GM19023 (cell line): ENCODE measurements at regions not wholly inside any gene's neighbourhood (a gene's known extent, or its start where the extent isn't known, plus 50 kb on each side); places are given as distances from the start of the nearest gene placed in this dataset.
A peak's percentile ranks its signal among the peaks of the same experiment; 100 is the strongest.
"Not testable (repeated sequence)": the region's sequence is repeated elsewhere in the genome, so short reads cannot be mapped to it uniquely, and the experiment has no call there.

Experiments used
- ATAC-seq: cut with Tn5 transposase; IDR thresholded peaks from one replicate; pipeline ENCODE4 v1.9.1; 2021; ENCODE audit warnings: mild to moderate bottlenecking, moderate library complexity; ENCODE audit not compliant: unreplicated experiment

DNA sequence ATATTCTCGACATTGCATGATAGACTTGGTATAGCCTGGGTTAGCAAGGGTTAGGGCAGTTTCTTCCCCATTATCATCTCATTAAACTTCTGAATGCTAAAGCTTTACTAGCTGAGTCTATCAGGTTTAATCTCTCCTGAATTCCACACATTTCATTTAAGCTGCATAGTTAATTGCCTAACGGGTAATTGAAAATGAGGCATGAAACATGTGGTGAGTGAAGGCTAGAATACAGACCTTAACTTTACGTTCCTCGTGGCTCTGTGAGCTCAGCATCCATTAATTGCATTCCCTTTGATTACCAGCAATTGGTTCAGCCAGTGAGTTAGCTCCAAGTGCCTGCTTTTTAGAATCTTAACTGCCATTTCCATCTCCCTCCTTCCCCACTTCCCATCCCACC is 126.5 kb upstream of the MEX3C start:
- ATAC-seq: no peak

DNA sequence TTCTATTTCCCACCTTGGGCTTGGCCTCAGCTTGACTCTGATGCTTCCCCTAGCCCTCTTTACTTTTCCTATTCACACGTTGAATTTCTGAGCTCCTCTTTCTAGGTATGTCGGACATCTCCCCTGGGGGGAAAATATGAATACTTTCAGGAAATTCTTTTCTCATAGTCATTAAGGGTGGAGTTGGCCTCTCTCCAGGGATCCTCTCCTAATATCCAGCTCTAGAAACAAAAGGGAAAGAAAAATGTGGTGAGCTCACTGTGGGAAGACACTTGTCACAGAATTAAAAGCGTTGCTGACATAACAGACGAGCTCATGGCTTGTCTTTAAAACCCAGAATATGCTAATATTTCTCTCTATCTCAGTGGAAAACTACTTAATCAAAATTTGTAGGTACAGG is 132.7 kb upstream of the MEX3C start:
- ATAC-seq: no peak

DNA sequence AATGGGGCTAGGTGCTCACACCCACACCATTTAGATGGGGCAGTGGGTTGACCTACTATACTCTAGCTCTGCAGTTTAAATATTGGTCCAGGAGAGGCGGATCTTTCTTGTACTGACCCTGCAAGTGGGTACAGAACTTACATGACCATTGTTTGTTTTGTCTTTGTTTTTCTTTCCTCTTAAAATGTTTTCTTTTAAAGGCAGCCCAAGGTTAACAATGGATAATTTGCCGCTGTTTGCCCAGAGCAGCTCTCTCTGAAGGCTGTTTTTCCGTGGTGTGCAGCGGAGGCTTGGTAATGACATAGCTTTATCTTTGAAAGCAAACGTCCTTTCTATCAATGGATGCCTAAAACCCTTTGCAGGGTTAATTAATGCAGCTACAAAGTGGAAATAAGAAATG is 133.3 kb upstream of the MEX3C start:
- ATAC-seq: no peak

DNA sequence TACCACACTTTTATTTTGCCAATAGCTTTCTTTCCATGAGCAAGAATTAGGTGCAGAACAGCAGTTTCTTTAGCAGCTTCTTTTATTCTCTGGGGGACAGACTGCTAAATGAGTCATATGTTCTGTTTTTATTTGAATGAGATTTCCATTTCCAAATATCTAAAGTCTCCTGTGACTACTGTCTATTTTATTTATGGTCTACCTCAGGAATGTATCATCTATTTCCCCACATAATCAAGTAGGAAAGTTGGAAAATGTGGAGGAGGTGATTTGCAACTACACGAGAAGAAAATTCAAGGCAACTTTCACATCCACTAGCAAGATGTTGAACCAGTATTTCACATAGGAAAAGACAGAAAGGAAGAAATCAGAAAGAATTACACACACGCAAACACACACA is 139.9 kb upstream of the MEX3C start:
- no peak for ATAC-seq

DNA sequence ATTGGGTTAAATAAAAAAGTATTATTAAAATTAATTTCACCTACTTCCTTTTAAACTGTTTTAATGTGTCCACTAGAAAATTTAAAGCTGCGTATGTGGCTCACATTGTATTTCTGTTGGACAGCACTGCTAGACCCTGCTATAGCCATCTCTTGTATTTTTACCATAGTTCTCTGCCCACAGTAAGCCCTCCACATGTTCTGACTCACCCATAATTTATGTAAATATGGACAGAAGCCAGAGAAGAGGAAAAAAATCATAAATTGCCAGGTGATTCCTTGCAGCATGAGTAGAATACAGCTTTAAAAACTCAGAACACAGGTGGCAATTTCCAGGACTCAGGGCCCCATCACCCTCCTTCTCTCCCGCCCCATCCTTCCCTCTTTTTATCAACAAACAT is 142.4 kb upstream of the MEX3C start:
- no peak for ATAC-seq

DNA sequence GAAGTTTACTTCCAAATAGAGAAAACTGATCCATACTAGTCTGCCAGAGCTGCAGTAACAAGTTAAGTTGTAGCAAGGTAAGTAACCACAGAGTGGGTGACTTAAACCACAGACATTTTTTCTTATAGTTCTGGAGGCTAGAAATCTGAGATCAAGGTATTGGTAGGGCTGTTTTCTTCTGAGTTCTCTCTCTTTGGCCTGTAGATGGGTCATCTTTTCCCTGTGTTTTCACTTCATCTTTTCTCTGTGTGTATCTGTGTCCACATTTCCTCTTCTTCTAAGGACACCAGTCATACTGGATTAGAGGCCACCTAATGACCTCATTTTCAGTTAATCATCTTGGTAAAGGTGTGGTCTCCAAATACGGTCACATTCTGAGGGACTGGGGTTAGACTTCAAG is 142.9 kb upstream of the MEX3C start:
- no peak for ATAC-seq

DNA sequence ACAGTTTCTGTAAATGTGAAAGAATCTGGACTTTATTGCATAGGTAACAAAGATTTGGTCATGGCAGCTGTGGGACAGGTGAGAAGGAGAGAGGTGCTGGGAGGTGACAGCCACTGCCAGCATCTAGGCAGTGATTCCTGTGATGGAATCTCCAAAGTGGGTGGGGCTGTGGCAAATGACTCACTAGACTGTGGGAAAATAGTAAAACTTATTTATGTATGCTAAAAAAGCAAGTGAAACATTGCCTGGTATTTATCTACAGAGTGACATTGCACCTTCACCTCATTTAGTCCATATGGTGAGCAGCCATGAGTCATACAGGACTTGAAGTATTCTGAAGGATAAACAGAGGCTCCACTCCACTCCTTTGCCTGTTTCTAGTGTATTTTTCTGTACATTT is 145.3 kb upstream of the MEX3C start:
- no peak for ATAC-seq

DNA sequence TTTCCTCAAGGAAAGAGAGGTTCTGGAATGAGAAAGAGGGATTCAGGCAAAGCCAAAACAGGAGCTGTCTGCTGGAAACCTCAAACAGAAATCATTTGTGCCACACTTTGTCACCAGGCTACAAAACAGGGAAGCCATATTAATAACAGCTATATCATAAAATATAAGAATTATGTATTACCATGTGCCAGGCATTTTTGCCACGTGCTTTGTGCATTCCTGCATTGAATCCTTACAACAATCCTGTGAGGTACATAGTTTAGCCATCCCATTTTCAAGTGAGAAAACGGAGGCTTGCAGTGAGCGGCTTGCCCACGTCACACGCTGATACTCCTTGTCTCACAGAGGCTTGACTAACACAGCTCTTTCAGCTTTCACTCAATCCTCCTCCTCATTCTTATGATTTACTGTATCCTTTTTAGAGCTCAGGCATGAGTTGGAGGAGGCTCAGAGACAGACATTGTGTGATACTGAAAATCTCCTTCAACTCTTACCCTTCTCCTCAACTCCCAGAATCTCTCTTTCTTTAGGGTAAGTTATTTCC is 148.4 kb upstream of the MEX3C start:
- no peak for ATAC-seq

DNA sequence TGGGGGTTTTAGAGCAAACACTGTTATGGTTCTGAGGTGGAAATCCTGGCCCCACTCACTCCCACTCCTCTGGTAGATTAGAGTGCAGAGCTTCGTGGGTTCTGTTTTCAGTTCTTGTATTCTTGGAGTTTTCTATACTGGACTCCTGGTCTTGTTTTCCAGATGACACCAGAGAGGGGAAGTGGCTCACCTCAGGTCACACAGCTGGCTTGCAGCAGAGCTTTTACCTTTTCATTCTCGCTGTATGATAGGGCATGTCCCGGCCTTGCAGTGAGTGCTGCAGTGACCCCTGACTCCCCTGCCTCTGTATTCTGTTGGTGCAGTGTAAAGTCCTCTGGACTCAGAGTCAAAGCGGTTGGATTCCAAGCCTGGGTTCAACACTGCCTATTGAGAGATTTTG is 148.9 kb upstream of the MEX3C start:
- no peak for ATAC-seq

DNA sequence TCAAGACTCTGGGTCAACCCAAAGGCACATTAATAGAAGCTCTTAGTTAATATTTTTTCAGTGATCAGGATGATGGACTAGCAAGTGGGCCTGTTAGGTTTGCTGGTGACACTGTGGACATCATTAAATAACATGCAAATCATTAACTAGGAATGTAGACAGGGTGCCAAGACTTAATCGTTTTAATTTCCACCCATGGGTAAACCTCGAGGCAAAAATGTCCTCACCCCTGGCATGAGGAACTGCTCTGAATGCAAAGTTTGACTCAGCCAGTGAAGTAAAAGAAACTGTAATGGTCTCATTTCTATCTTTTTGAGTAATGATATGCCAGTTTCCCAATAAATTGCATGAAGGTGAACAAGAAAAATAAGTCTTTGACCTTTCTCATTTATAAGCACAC is 152.6 kb upstream of the MEX3C start:
- ATAC-seq: no peak

DNA sequence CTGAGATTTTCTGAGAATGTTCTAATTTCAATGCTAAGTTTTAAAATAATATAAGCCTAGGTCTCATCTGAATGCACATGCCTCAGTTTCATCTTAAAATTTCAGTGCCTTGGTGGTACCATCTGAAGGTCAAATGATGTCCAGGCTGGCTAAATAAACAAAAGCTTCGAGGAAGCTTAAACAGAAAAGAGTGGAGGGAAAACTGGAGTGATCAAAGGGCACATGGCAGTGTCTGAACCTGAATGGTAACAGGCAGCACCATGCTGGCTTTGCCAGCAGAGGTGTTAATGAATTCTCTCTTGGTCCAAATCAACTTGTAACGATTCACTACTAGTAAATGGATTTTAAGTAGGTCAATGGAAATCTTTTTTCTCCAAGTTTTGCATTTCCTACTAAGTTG is 158.4 kb upstream of the MEX3C start:
- ATAC-seq: no peak

DNA sequence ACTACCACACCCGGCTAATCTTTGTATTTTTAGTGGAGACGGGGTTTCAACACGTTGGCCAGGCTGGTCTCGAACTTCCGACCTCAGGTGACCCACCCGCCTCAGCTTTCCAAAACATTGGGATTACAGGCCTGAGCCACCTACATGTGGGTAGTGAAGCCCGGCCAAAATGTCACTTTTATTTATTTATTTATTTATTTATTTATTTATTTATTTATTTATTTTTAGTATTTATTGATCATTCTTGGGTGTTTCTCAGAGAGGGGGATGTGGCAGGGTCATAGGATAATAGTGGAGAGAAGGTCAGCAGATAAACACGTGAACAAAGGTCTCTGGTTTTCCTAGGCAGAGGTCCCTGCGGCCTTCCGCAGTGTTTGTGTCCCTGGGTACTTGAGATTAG is 162.8 kb upstream of the MEX3C start:
- not testable (repeated sequence) for ATAC-seq

DNA sequence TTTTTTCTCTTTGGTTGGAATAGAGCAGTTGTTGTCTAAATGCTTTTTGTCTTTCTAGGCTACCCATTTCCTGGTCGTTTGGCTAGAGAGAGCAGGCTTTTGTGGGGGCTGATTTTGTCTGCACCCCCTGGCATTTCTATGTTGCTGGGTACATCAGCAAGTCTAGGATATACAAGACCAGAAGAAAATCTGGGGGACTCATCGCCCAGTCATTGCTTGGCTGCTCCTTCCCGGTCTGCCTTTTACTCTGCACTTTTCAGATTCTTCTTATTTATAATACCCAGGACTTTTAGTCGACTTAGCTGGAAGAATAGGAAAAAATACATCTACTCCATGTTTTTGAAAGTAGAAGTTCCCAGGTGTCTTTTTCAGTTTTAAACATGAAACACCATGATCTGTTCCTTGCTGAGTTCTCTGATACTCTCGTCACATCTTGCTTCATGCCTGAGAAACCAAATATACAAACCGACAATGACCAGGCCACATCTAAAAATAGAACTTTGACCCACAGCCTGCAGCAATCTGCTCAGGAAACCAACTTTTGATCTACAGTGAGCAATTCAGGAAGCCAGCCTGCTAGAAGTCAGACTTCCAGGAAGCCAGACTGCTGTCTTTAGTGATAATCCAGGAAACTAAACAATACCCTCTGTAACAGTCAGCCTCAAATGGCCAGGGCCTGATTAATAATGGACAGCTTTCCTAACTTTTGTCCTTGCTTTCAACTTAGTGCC is 163.8 kb upstream of the MEX3C start:
- ATAC-seq: peak; percentile 75

DNA sequence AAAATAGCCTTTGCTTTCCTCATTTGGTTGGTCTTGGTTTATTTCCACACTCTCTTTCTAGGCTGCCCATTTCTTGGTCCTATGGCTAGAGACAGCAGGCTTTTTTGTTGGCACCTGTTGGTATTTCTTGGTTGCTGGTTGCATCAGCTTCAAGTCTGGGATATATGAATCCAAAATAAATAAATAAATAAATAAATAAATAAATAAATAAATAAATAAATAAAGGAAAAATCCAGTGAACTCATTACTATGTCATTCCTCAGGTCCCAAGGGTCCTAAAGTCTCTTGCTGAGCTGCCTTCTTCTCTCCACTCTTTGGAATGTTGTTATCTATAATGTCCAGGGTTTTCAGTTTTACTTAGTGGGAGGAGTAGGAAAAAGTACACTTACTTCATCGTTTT is 165.9 kb upstream of the MEX3C start:
- no peak for ATAC-seq

DNA sequence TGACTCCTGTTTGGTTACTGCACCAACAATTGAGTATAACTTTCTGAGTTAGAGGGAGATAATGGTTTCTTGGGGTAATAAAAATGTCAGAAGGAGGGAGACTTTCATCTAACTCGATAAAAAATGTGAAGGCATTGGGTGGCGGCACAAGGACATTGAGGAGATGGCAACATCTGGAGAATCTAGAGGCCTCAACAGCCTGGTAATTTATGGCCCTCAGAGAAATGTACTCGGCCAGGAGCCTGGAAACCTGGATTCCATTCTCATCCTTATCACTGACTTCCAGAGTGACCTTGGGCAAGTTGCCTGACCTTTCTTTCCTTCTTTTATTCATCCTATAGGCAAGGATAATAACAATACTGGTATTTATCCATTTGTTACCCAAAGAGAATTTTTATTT is 173.5 kb upstream of the MEX3C start:
- ATAC-seq: no peak

DNA sequence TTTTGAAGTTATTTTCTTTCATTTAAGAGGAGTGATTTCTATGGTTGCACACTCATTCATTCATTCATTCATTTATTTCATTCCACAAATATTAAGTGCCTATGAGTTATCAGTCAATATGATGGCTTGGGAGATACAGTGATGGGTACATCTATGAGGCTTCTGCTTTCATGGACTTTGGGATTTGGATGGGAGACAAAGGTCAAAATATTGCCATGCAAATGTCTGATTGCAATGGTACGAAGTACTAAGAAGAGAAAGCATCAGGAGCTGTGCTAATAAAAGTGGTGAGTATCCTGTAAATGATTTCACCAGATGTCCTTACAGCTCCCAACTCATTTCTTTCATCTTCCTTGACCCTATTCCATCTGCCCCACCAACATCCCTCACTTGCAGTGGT is 174.4 kb upstream of the MEX3C start:
- ATAC-seq: no peak

DNA sequence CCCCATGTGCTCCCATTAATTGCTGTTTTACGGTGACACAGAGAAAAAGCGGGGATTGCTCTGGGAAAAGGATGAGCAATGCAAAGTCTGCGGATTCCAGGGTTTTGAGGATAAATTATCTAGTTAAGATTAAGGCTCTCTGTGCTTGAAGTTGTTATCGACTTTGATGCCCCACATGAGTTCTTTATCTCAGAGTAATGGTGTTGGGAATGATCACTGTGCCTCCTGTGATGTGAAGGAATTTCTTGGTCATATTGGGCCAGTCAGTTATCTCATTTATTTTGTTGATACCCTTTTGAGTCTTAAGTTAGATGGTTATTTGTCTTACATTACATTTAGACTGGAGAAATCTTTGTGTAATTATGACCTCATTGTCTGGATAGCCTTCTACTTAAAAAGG is 184.6 kb upstream of the MEX3C start:
- no peak for ATAC-seq

DNA sequence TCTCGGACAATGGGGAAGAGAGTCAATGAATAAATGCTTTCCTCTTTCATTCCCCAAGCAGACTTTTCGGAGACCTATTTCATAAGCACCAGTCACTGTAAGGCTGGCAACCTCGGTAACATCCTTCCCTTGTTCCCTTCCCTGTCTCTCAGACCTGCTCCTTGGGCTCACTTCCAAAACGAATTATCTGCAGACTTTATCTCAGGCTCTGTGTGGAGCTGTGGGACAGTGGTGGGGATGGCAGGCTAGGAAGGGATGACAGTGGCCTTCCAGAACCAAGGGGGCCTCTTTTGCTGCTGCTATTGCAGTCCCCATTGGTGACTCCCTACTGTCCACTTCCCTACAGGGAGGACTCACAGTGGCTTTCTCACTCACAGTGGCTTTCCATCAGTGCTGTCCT is 185.6 kb upstream of the MEX3C start:
- no peak for ATAC-seq

DNA sequence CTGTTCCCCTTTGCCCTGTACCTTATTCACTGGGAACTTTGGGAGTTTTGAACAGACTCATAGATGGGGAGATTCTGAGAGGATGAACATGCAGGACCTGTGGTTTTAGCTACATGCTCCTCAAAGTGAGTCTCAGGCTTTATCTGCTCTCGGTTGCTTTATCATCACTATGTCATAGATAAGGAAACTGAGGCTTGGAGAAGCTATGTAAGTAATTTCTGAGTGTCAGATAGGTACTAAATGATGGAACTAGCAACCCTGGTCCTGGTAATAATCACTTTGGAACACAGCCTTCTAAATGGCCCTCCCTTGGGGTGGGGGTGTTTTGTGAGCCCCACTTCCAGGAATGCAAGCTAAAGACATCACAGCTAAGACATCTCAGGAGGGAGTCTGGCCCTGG is 186.2 kb upstream of the MEX3C start:
- ATAC-seq: no peak

DNA sequence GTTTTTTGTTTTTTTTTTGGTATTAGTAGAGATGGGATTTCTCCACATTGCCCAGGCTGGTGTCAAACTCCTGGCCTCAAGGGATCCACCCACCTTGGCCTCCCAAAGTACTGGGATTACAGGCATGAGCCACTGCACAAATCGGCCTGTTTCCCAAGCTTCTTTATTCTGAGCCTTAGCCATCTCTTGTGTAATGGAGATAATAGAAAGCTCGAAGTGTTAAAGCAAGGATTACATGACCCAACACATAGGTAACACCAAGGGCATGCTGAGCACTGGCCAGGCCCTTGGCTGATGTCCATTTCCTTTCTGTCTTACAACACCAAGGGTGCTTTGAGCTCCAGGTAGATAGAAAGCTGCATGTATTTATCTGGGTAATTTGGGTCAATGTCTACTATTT is 187.8 kb upstream of the MEX3C start:
- ATAC-seq: no peak

DNA sequence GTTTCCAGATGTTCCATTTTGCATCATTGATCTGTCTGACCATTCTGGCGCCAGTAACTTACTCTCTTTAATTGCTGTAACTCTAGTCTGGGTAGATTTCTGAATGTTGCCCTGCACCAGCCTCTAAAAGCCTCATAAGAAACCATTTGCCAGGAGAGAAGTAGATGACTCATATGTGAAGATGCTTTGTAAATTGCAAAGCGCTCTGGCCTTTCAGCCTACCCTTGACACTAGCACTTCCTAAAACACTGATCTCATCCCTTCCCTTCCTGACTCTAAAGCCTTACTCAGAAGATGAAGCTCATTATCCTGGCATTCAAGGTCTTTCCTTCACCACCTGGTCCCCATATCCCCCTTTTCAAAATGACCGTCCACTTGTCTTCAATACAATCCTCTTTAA is 193.2 kb upstream of the MEX3C start:
- ATAC-seq: no peak

DNA sequence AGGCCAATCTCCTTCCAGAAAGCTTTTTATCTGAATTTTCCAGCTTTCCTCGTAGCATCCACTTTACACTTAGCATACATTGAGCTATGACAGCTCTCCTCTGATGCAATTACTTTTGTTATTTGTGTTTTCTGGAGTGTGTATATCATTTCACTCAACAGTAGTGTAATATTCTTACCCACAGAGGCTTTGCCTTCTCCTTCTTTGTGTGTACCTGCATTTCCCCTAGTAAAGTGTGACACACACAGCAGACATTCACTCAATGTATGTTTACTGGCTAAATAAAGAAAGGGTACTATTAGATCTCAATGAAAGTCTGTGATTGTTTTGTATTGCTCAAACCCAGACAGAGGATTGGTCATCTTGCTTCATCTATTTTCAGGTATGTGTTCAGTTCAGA is 193.7 kb upstream of the MEX3C start:
- no peak for ATAC-seq

DNA sequence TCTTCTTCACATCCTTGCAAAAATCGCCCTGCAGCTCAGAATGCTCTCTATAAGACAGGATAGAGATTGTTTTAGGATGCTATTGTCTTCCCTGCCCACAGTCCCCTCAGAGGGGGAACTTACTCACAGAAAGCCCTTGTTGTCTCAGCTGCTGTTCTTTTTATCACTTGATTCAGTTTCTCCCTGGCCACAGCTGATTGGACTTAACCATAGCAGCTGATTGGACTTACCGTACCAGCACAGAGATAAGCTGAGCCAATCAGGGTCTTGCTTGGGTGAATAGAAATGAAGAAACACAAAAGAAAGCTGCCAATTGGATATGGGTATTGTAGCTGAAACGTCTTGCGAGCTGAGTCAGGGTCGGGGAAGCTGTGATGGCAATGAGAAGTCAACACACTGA is 194.2 kb upstream of the MEX3C start:
- ATAC-seq: no peak
